AG09309 (cell line): ENCODE measurements at regions not wholly inside any gene's neighbourhood (a gene's known extent, or its start where the extent isn't known, plus 50 kb on each side); places are given as distances from the start of the nearest gene placed in this dataset.

Experiments used
- DNase-seq: peaks from one replicate; pipeline ENCODE4 v3.0.0-alpha.2; 2010; ENCODE audit warnings: low read depth
- H3K4me3 ChIP-seq: 2 replicates; pipeline ENCODE4 v1.5.1; 2011; ENCODE audit warnings: mild to moderate bottlenecking, low read depth, low read length, moderate library complexity; ENCODE audit not compliant: control insufficient read depth
- CTCF ChIP-seq: IDR thresholded peaks from 2 replicates; pipeline ENCODE4 v1.5.1; 2011; ENCODE audit warnings: mild to moderate bottlenecking, low read depth, low read length, inconsistent platforms; ENCODE audit not compliant: insufficient read depth, control insufficient read depth; ENCODE audit errors: missing control alignments

- TF ChIP-seq CTCF: no peak
- H3K4me3 ChIP-seq: no peak overlapping the region; the same call in 1 of the 2 replicates
- DNase-seq: no peak
Observed at GRCh38 chr7:155373359-155374273, 75.9 kb downstream of the INSIG1 start.

- H3K4me3 ChIP-seq: no peak overlapping the region
- TF ChIP-seq CTCF: no peak
- DNase-seq: no peak
Observed at GRCh38 chr7:155374276-155375252, 76.9 kb downstream of the INSIG1 start.

GRCh38 chr7:155375337-155376277 lies 77.9 kb downstream of the INSIG1 start:
- no peak for DNase-seq
- TF ChIP-seq CTCF: no peak
- no peak overlapping the region for H3K4me3 ChIP-seq

GRCh38 chr7:155377071-155377837 lies 79.6 kb downstream of the INSIG1 start:
- peak overlapping the region; percentile 22 for H3K4me3 ChIP-seq
- no peak for TF ChIP-seq CTCF
- DNase-seq: no peak

GRCh38 chr7:155377838-155378579 lies 79.9 kb upstream of the EN2 start:
- no peak for DNase-seq
- H3K4me3 ChIP-seq: peak overlapping the region; percentile 22
- no peak for TF ChIP-seq CTCF
